ENCODE measurements at regions not wholly inside any gene's neighbourhood (a gene's known extent, or its start where the extent isn't known, plus 50 kb on each side); places are given as distances from the start of the nearest gene placed in this dataset.

- Histone ChIP-seq H2BK12ac (ENCODE audit: insufficient read length, low read depth, low read length) (no peak overlapping the region), H3K23ac (ENCODE audit: insufficient read length, low read depth, low read length) (no peak overlapping the region), H2AK5ac (ENCODE audit: insufficient read length, low read length) (no peak overlapping the region), H3K4ac (ENCODE audit: low read depth, low read length) (no peak overlapping the region), H2BK5ac (ENCODE audit: insufficient read length, low read length) (no peak overlapping the region), H2BK15ac (ENCODE audit: low read depth, low read length) (no peak overlapping the region), H3K79me1 (ENCODE audit: insufficient read depth, low read depth, low read length, poor library complexity, severe bottlenecking) (no peaks in the 10 kb centered on the region), H3K27me3 (ENCODE audit: insufficient read depth, low read length) (no peaks in the 10 kb centered on the region), H2AFZ (ENCODE audit: low read length) (no peak overlapping the region), H2BK120ac (ENCODE audit: low read depth, low read length, poor library complexity, severe bottlenecking) (no peak overlapping the region), H3K27ac (ENCODE audit: insufficient read length, low read depth, low read length) (no peak overlapping the region), H4K91ac (ENCODE audit: insufficient read length, low read depth, low read length) (no peak overlapping the region), H4K20me1 (ENCODE audit: control insufficient read depth, insufficient read depth, insufficient read length) (no peaks in the 10 kb centered on the region), H3K18ac (ENCODE audit: insufficient read length, low read depth, low read length) (no peak overlapping the region), H4K8ac (replicated peaks; ENCODE audit: insufficient read length, low read depth, low read length) (no peak overlapping the region), H3K56ac (ENCODE audit: insufficient read length, low read depth, low read length) (no peak overlapping the region), H3K9ac (ENCODE audit: extremely low read depth, insufficient read length, low read length) (no peak overlapping the region), H3K4me1 (ENCODE audit: insufficient read depth, low read length) (no peaks in the 10 kb centered on the region), H4K5ac (ENCODE audit: insufficient read length, low read depth, low read length) (no peak overlapping the region), H3K23me2 (ENCODE audit: insufficient read length, low read depth, low read length, poor library complexity, severe bottlenecking) (no peaks in the 10 kb centered on the region), H3K14ac (ENCODE audit: insufficient read depth, low read length) (no peak overlapping the region), H2BK20ac (ENCODE audit: low read depth, low read length, poor library complexity, severe bottlenecking) (no peak overlapping the region), H3K79me2 (ENCODE audit: insufficient read depth, low read length) (no peaks in the 10 kb centered on the region), H3K4me2 (ENCODE audit: insufficient read depth, insufficient read length, low read length) (no peak overlapping the region), H3T11ph (ENCODE audit: low read length) (no peak overlapping the region), H3K9me3 (ENCODE audit: control insufficient read depth, low read depth, low read length) (no peaks in the 10 kb centered on the region)
- TF ChIP-seq, protein P1, sequence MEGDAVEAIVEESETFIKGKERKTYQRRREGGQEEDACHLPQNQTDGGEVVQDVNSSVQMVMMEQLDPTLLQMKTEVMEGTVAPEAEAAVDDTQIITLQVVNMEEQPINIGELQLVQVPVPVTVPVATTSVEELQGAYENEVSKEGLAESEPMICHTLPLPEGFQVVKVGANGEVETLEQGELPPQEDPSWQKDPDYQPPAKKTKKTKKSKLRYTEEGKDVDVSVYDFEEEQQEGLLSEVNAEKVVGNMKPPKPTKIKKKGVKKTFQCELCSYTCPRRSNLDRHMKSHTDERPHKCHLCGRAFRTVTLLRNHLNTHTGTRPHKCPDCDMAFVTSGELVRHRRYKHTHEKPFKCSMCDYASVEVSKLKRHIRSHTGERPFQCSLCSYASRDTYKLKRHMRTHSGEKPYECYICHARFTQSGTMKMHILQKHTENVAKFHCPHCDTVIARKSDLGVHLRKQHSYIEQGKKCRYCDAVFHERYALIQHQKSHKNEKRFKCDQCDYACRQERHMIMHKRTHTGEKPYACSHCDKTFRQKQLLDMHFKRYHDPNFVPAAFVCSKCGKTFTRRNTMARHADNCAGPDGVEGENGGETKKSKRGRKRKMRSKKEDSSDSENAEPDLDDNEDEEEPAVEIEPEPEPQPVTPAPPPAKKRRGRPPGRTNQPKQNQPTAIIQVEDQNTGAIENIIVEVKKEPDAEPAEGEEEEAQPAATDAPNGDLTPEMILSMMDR (conservative IDR thresholded peaks at IDR 0.05), result no peak
- H3K4me3 Mint-ChIP-seq, result no peak overlapping the region
- no peak overlapping the region for H3K27ac Mint-ChIP-seq
- no peaks in the 10 kb centered on the region for H3K4me1 Mint-ChIP-seq
- no peaks in the 10 kb centered on the region for H3K36me3 Mint-ChIP-seq (ENCODE audit: insufficient read depth in 1 of 3, low read depth in 3 of 3)
- peaks cover 0 to 5% of the 10 kb centered on the region in 2 experiments; a peak in 2 of 5 replicates for H3K9me3 Mint-ChIP-seq
- H3K27me3 Mint-ChIP-seq (ENCODE audit: low read depth), result peaks cover 3% of the 10 kb centered on the region; the same call in 1 of the 2 replicates
- no peak for DNase-seq
- WGBS (ENCODE audit: extremely low coverage, insufficient read length, low lambda C conversion rate), result no CpG with 5 or more reads among the region's 6 CpGs
Observed at GRCh38 chr20:22100686-22101085, 395.2 kb downstream of the PAX1 start.

All from H9 (cell line).